ENCODE measurements at regions not wholly inside any gene's neighbourhood (a gene's known extent, or its start where the extent isn't known, plus 50 kb on each side); places are given as distances from the start of the nearest gene placed in this dataset.

GRCh38 chr4:54607521-54607920 is 50.2 kb upstream of the KIT start:
- H3K4me1 ChIP-seq (replicated peaks in 1 of 4; ENCODE audit: control insufficient read depth in 3 of 4, insufficient read depth in 4 of 4, low read length in 3 of 4), result no peaks in the 10 kb centered on the region
- POLR2A ChIA-PET (ENCODE audit: partially characterized antibody), result no interaction called here
- H3K9me3 ChIP-seq (ENCODE audit: insufficient read depth in 2 of 2, low read depth in 1 of 2, low read length in 1 of 2), result no peaks in the 10 kb centered on the region
- H2AK5ac ChIP-seq (ENCODE audit: low read depth, low read length), result no peak overlapping the region
- H2BK15ac ChIP-seq (ENCODE audit: low read length), result no peak overlapping the region
- no peak overlapping the region for H3K27ac ChIP-seq (ENCODE audit: low read depth, low read length)
- DNase-seq (ENCODE audit: low read depth in 1 of 2, low spot score in 2 of 2) (no peak), FAIRE-seq (no peak)
- CTCF ChIA-PET (ENCODE audit: partially characterized antibody), result interaction anchor here (1.2 kb wide), 1 partner anchor 355 kb away, joined by 3 read pairs; no protein-coding TSS in a partner anchor
- H3K56ac ChIP-seq (replicated peaks; ENCODE audit: insufficient read length, low read depth, low read length), result no peak overlapping the region
- H3K79me2 ChIP-seq (ENCODE audit: control insufficient read depth in 1 of 2, insufficient read depth in 2 of 2, low read length in 2 of 2), result no peaks in the 10 kb centered on the region
- no peak overlapping the region for H3K14ac ChIP-seq (ENCODE audit: insufficient read length)
- H3K4me3 ChIP-seq (ENCODE audit: extremely low read depth in 1 of 4, insufficient read depth in 2 of 4, low read depth in 3 of 4, low read length in 4 of 4), result no peak overlapping the region
- no peak overlapping the region for H3K4ac ChIP-seq (replicated peaks; ENCODE audit: insufficient read length, low read depth, low read length)
- H4K8ac ChIP-seq (ENCODE audit: extremely low read depth, insufficient read depth, low read length), result no peak overlapping the region
- no peak overlapping the region for H2AFZ ChIP-seq (ENCODE audit: low read length)
- H3K9ac ChIP-seq (replicated peaks in 1 of 4; ENCODE audit: extremely low read depth in 1 of 4, low read depth in 3 of 4, low read length in 3 of 4), result no peak overlapping the region
- H2BK120ac ChIP-seq (replicated peaks; ENCODE audit: low read depth, low read length), result no peak overlapping the region
- H3K79me1 ChIP-seq (ENCODE audit: low read depth, low read length), result no peaks in the 10 kb centered on the region
- no peak overlapping the region for H2BK20ac ChIP-seq (ENCODE audit: low read length)
- H4K5ac ChIP-seq (ENCODE audit: insufficient read length, low read depth, low read length), result no peak overlapping the region
- H3K23ac ChIP-seq (ENCODE audit: insufficient read length), result no peak overlapping the region
- no peaks in the 10 kb centered on the region for H4K20me1 ChIP-seq (replicated peaks in 1 of 2; ENCODE audit: control insufficient read depth in 1 of 2, insufficient read depth in 2 of 2, low read length in 2 of 2)
- no peak overlapping the region for H3K4me2 ChIP-seq (ENCODE audit: insufficient read depth in 1 of 2, low read depth in 2 of 2, low read length in 2 of 2)
- no peak overlapping the region for H2BK12ac ChIP-seq (ENCODE audit: low read depth, low read length)
- H4K91ac ChIP-seq (replicated peaks; ENCODE audit: insufficient read length, low read length), result no peak overlapping the region
- H2BK5ac ChIP-seq (ENCODE audit: low read depth, low read length), result no peak overlapping the region
- no peaks in the 10 kb centered on the region for H3K23me2 ChIP-seq (ENCODE audit: low read depth, low read length)
- no peak overlapping the region for H3K18ac ChIP-seq (ENCODE audit: extremely low read depth, low read length)
- H3K36me3 ChIP-seq (ENCODE audit: control insufficient read depth in 2 of 4, insufficient read depth in 4 of 4, low read length in 3 of 4), result no peaks in the 10 kb centered on the region
- H3K27me3 ChIP-seq (replicated peaks in 1 of 4; ENCODE audit: control insufficient read depth in 3 of 4, extremely low read depth in 1 of 4, insufficient read depth in 3 of 4, low read length in 3 of 4), result no peaks in the 10 kb centered on the region
- no peak for TF ChIP-seq SIN3A (conservative IDR thresholded peaks at IDR 0.05 in 1 of 2, IDR thresholded peaks at IDR 0.05 in 1 of 2; ENCODE audit: low read depth in 1 of 2, low read length in 2 of 2)
- TF ChIP-seq ZNF274 (IDR thresholded peaks at IDR 0.05; ENCODE audit: borderline replicate concordance, extremely low read depth, low read length), result no peak
